ENCODE measurements at regions not wholly inside any gene's neighbourhood (a gene's known extent, or its start where the extent isn't known, plus 50 kb on each side); places are given as distances from the start of the nearest gene placed in this dataset.

- no peak for DNase-seq
- Histone ChIP-seq H3K36me3 (ENCODE audit: insufficient read depth, low read length) (no peaks in the 10 kb centered on the region), H3K27ac (ENCODE audit: low read length) (no peak overlapping the region), H3K27me3 (ENCODE audit: insufficient read depth, low read length, poor library complexity) (no peaks in the 10 kb centered on the region), H4K20me1 (ENCODE audit: insufficient read depth, low read length) (no peaks in the 10 kb centered on the region), H3K9ac (ENCODE audit: low read depth, low read length) (no peak overlapping the region), H3K9me3 (ENCODE audit: insufficient read depth, low read length, severe bottlenecking) (no peaks in the 10 kb centered on the region), H3K4me2 (ENCODE audit: insufficient read depth, low read length) (no peak overlapping the region), H3K79me2 (ENCODE audit: insufficient read depth, low read length) (no peaks in the 10 kb centered on the region), H3K4me3 (ENCODE audit: low read depth in 1 of 2, low read length in 2 of 2) (no peak overlapping the region), H2AFZ (ENCODE audit: low read depth, low read length) (no peak overlapping the region), H3K4me1 (ENCODE audit: insufficient read depth, low read length) (no peaks in the 10 kb centered on the region)
- TF ChIP-seq, protein P1, sequence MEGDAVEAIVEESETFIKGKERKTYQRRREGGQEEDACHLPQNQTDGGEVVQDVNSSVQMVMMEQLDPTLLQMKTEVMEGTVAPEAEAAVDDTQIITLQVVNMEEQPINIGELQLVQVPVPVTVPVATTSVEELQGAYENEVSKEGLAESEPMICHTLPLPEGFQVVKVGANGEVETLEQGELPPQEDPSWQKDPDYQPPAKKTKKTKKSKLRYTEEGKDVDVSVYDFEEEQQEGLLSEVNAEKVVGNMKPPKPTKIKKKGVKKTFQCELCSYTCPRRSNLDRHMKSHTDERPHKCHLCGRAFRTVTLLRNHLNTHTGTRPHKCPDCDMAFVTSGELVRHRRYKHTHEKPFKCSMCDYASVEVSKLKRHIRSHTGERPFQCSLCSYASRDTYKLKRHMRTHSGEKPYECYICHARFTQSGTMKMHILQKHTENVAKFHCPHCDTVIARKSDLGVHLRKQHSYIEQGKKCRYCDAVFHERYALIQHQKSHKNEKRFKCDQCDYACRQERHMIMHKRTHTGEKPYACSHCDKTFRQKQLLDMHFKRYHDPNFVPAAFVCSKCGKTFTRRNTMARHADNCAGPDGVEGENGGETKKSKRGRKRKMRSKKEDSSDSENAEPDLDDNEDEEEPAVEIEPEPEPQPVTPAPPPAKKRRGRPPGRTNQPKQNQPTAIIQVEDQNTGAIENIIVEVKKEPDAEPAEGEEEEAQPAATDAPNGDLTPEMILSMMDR (IDR thresholded peaks at IDR 0.05; ENCODE audit: borderline replicate concordance, extremely low read depth, low read length, poor library complexity, severe bottlenecking): no peak
- TF ChIP-seq EZH2 (IDR thresholded peaks at IDR 0.05; ENCODE audit: borderline replicate concordance, low read depth, low read length, severe bottlenecking): no peak
- no peak for ATAC-seq (ENCODE audit: insufficient read depth, low read depth)
These were observed 70.8 kb upstream of the AKIRIN2 start for GRCh38 chr6:87772597-87773530.

DNA sequence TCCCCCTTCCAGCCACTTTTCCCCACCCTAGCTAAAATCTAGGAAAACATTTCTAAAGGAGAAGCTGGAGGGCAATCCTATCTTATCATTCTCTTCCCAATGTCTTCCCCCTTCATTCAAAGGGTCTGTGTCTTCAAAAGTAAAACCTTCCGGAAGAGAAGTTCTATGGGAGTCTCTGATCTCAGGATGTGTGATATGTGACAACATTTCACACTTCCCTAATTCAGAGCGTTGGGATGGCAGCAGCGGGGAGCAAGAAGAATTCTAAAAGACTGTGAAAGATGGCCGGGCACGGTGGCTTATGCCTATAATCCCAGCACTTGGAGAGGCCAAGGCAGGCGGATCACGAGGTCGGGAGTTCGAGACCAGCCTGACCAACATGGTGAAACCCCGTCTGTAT is 65.4 kb upstream of the AKIRIN2 start:
- Histone ChIP-seq H2AFZ (ENCODE audit: low read depth, low read length) (no peak overlapping the region), H3K27ac (ENCODE audit: low read length) (no peak overlapping the region), H3K27me3 (ENCODE audit: insufficient read depth, low read length, poor library complexity) (no peaks in the 10 kb centered on the region), H4K20me1 (ENCODE audit: insufficient read depth, low read length) (no peaks in the 10 kb centered on the region), H3K79me2 (ENCODE audit: insufficient read depth, low read length) (no peaks in the 10 kb centered on the region), H3K9me3 (ENCODE audit: insufficient read depth, low read length, severe bottlenecking) (no peaks in the 10 kb centered on the region), H3K4me1 (ENCODE audit: insufficient read depth, low read length) (no peaks in the 10 kb centered on the region), H3K36me3 (ENCODE audit: insufficient read depth, low read length) (no peaks in the 10 kb centered on the region), H3K4me3 (ENCODE audit: low read depth in 1 of 2, low read length in 2 of 2) (no peak overlapping the region), H3K4me2 (ENCODE audit: insufficient read depth, low read length) (no peak overlapping the region), H3K9ac (ENCODE audit: low read depth, low read length) (no peak overlapping the region)
- ATAC-seq (ENCODE audit: insufficient read depth, low read depth) (no peak), DNase-seq (no peak)
- no peak for TF ChIP-seq EZH2 (IDR thresholded peaks at IDR 0.05; ENCODE audit: borderline replicate concordance, low read depth, low read length, severe bottlenecking)
- TF ChIP-seq, protein P1 (IDR thresholded peaks at IDR 0.05; ENCODE audit: borderline replicate concordance, extremely low read depth, low read length, poor library complexity, severe bottlenecking): no peak

- DNase-seq: no peak
- Histone ChIP-seq H3K9me3 (ENCODE audit: insufficient read depth, low read length, severe bottlenecking) (no peaks in the 10 kb centered on the region), H3K9ac (ENCODE audit: low read depth, low read length) (no peak overlapping the region), H3K27me3 (ENCODE audit: insufficient read depth, low read length, poor library complexity) (no peaks in the 10 kb centered on the region), H3K4me1 (ENCODE audit: insufficient read depth, low read length) (no peaks in the 10 kb centered on the region), H4K20me1 (ENCODE audit: insufficient read depth, low read length) (no peaks in the 10 kb centered on the region), H3K36me3 (ENCODE audit: insufficient read depth, low read length) (no peaks in the 10 kb centered on the region), H2AFZ (ENCODE audit: low read depth, low read length) (no peak overlapping the region), H3K79me2 (ENCODE audit: insufficient read depth, low read length) (no peaks in the 10 kb centered on the region), H3K27ac (ENCODE audit: low read length) (no peak overlapping the region), H3K4me2 (ENCODE audit: insufficient read depth, low read length) (no peak overlapping the region), H3K4me3 (ENCODE audit: low read depth in 1 of 2, low read length in 2 of 2) (no peak overlapping the region)
- no peak for TF ChIP-seq EZH2 (IDR thresholded peaks at IDR 0.05; ENCODE audit: borderline replicate concordance, low read depth, low read length, severe bottlenecking)
- TF ChIP-seq, protein P1 (IDR thresholded peaks at IDR 0.05; ENCODE audit: borderline replicate concordance, extremely low read depth, low read length, poor library complexity, severe bottlenecking): no peak
- ATAC-seq (ENCODE audit: insufficient read depth, low read depth): no peak
These were observed 64.2 kb upstream of the AKIRIN2 start for GRCh38 chr6:87766211-87766610.

All from DND-41 (cell line).